Fibroblast of villous mesenchyme (primary cell): ENCODE measurements at regions not wholly inside any gene's neighbourhood (a gene's known extent, or its start where the extent isn't known, plus 50 kb on each side); places are given as distances from the start of the nearest gene placed in this dataset.
A peak's percentile ranks its signal among the peaks of the same experiment; 100 is the strongest.
"Not testable (repeated sequence)": the region's sequence is repeated elsewhere in the genome, so short reads cannot be mapped to it uniquely, and the experiment has no call there.

Experiments
- DNase-seq: peaks from one replicate; pipeline ENCODE4 v3.0.0-alpha.2; 2010; ENCODE audit warnings: low read depth
- H3K4me3 ChIP-seq: 2 replicates; pipeline ENCODE4 v1.5.1; 2011; ENCODE audit warnings: low read depth, mild to moderate bottlenecking, low read length
- CTCF ChIP-seq: IDR thresholded peaks from 2 replicates; pipeline ENCODE4 v1.5.1; 2012; ENCODE audit warnings: low read depth, mild to moderate bottlenecking, low read length; ENCODE audit not compliant: insufficient read depth

- no peak overlapping the region for H3K4me3 ChIP-seq
- DNase-seq, result peak; percentile 45
- TF ChIP-seq CTCF, result peak; percentile 59
Observed at GRCh38 chr11:130979386-130979972, 63.2 kb upstream of the SNX19 start.

GRCh38 chr11:130980071-130980862 is 64.0 kb upstream of the SNX19 start:
- no peak for DNase-seq
- H3K4me3 ChIP-seq, result no peak overlapping the region
- TF ChIP-seq CTCF, result no peak

GRCh38 chr11:130984241-130984640 is 68.0 kb upstream of the SNX19 start:
- H3K4me3 ChIP-seq, DNase-seq: not testable (repeated sequence)

GRCh38 chr11:130992788-130993187 is 76.5 kb upstream of the SNX19 start:
- no peak for DNase-seq
- TF ChIP-seq CTCF, result no peak
- H3K4me3 ChIP-seq, result no peak overlapping the region

- H3K4me3 ChIP-seq, result no peak overlapping the region
- TF ChIP-seq CTCF, result no peak
- DNase-seq, result no peak
Observed at GRCh38 chr11:130994043-130994442, 77.8 kb upstream of the SNX19 start.

- DNase-seq, result no peak
- no peak overlapping the region for H3K4me3 ChIP-seq
- TF ChIP-seq CTCF, result no peak
Observed at GRCh38 chr11:130995266-130995665, 79.0 kb upstream of the SNX19 start.

- peak; percentile 8 for DNase-seq
- TF ChIP-seq CTCF, result no peak
- no peak overlapping the region for H3K4me3 ChIP-seq
Observed at GRCh38 chr11:130997278-130997677, 81.0 kb upstream of the SNX19 start.
